Upper lobe of left lung (tissue), 4 donors: ENCODE measurements at regions not wholly inside any gene's neighbourhood (a gene's known extent, or its start where the extent isn't known, plus 50 kb on each side); places are given as distances from the start of the nearest gene placed in this dataset.

Source experiments
- POLR2A ChIP-seq, 4 donors: fragments of 450-650 bp; IDR thresholded peaks; one replicate each; pipeline ENCODE4 v1.5.1; 2016 to 2017; ENCODE audit warnings: antibody characterized with exemption in 4 of 4, mild to moderate bottlenecking in 2 of 4
- POLR2AphosphoS5 ChIP-seq, 2 donors: sonication (generic); formaldehyde crosslinking; IDR thresholded peaks; one replicate each; pipeline ENCODE4 v1.5.1; 2017; ENCODE audit warnings: antibody characterized with exemption in 2 of 2
- TF ChIP-seq, protein P1 (sequence below), 6 experiments: fragments of 450-650 bp in 4 of 6; fragments of 200-600 bp in 2 of 6; sonication (generic) in 2 of 6; IDR thresholded peaks; one replicate each; pipeline ENCODE4 v1.5.1; 2016 to 2019; ENCODE audit warnings: antibody characterized with exemption in 6 of 6

DNA sequence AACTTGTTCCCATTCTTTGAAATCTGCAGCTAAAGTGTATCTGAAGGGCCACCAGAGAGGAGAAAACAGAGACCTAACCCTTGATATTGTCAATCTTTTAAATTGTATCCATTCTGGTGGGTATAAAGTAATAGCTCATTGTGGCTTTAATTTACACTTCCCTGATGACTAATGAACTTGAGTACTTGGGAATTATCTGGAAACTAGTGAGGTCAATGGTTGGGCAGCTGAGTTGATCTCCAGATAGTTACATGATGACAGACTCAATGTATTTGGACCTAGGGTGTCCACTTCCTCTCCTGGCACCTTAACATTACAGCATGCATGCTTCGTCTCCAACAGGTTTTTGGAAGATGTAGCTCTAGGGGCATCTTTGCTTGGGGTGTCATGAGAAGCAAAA is 195.2 kb downstream of the PDCD6IP start:
- TF ChIP-seq POLR2AphosphoS5 (IDR thresholded peaks at IDR 0.05) = no peak
- no peak for TF ChIP-seq POLR2A (IDR thresholded peaks at IDR 0.05)
- TF ChIP-seq, protein P1, sequence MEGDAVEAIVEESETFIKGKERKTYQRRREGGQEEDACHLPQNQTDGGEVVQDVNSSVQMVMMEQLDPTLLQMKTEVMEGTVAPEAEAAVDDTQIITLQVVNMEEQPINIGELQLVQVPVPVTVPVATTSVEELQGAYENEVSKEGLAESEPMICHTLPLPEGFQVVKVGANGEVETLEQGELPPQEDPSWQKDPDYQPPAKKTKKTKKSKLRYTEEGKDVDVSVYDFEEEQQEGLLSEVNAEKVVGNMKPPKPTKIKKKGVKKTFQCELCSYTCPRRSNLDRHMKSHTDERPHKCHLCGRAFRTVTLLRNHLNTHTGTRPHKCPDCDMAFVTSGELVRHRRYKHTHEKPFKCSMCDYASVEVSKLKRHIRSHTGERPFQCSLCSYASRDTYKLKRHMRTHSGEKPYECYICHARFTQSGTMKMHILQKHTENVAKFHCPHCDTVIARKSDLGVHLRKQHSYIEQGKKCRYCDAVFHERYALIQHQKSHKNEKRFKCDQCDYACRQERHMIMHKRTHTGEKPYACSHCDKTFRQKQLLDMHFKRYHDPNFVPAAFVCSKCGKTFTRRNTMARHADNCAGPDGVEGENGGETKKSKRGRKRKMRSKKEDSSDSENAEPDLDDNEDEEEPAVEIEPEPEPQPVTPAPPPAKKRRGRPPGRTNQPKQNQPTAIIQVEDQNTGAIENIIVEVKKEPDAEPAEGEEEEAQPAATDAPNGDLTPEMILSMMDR (IDR thresholded peaks at IDR 0.05) = no peak
